DND-41 (cell line): ENCODE measurements at regions not wholly inside any gene's neighbourhood (a gene's known extent, or its start where the extent isn't known, plus 50 kb on each side); places are given as distances from the start of the nearest gene placed in this dataset.

Experiments
- ATAC-seq: fragments of 200-7000 bp; cut with Tn5 transposase; 3 replicates; pipeline ENCODE4 v1.9.1; 2021; ENCODE audit warnings: low read depth; ENCODE audit not compliant: insufficient read depth
- DNase-seq: peaks from one replicate; pipeline ENCODE4 v3.0.0-alpha.2; 2020
- H2AFZ ChIP-seq: 2 replicates; pipeline ENCODE4 v1.6.0; 2012; ENCODE audit warnings: low read depth, low read length
- H3K27ac ChIP-seq: 2 replicates; pipeline ENCODE4 v1.5.1; 2012; ENCODE audit warnings: low read length, inconsistent platforms
- H3K27me3 ChIP-seq: fragments of 200-600 bp; sonication (generic); 2 replicates; pipeline ENCODE4 v1.6.0; 2012; ENCODE audit warnings: low read length, mild to moderate bottlenecking, inconsistent platforms; ENCODE audit not compliant: insufficient read depth, poor library complexity
- H3K36me3 ChIP-seq: 2 replicates; pipeline ENCODE4 v1.5.1; 2012; ENCODE audit warnings: low read length, inconsistent platforms; ENCODE audit not compliant: insufficient read depth
- H3K4me1 ChIP-seq: 2 replicates; pipeline ENCODE4 v1.5.1; 2012; ENCODE audit warnings: mild to moderate bottlenecking, low read length; ENCODE audit not compliant: insufficient read depth
- H3K4me2 ChIP-seq: 2 replicates; pipeline ENCODE4 v1.6.0; 2012; ENCODE audit warnings: mild to moderate bottlenecking, moderate library complexity, low read length, inconsistent platforms; ENCODE audit not compliant: insufficient read depth
- H3K4me3 ChIP-seq, 2 experiments: fragments of 200-600 bp in 1 of 2; shearing (Covaris generic) in 1 of 2; 2 replicates each; pipeline ENCODE4 v1.5.1; 2012 to 2016; ENCODE audit warnings: inconsistent platforms in 2 of 2, low read length in 2 of 2, mild to moderate bottlenecking in 2 of 2, low read depth in 1 of 2, moderate library complexity in 1 of 2
- H3K79me2 ChIP-seq: 2 replicates; pipeline ENCODE4 v1.6.0; 2012; ENCODE audit warnings: low read length, inconsistent platforms; ENCODE audit not compliant: insufficient read depth
- H3K9ac ChIP-seq: 2 replicates; pipeline ENCODE4 v1.6.0; 2012; ENCODE audit warnings: low read depth, mild to moderate bottlenecking, inconsistent platforms, low read length, moderate library complexity
- H3K9me3 ChIP-seq: 2 replicates; pipeline ENCODE4 v1.5.1; 2012; ENCODE audit warnings: low read length, moderate library complexity, mild to moderate bottlenecking, inconsistent platforms; ENCODE audit not compliant: insufficient read depth, severe bottlenecking
- H4K20me1 ChIP-seq: 2 replicates; pipeline ENCODE4 v1.6.0; 2012; ENCODE audit warnings: low read length; ENCODE audit not compliant: insufficient read depth
- EZH2 ChIP-seq: IDR thresholded peaks from 3 replicates; pipeline ENCODE4 v1.6.1; 2012; ENCODE audit warnings: borderline replicate concordance, low read depth, mild to moderate bottlenecking, moderate library complexity, low read length, inconsistent platforms; ENCODE audit not compliant: severe bottlenecking
- TF ChIP-seq, protein P1 (sequence below): IDR thresholded peaks from 2 replicates; pipeline ENCODE4 v1.5.1; 2012; ENCODE audit warnings: borderline replicate concordance, low read length, moderate library complexity, mild to moderate bottlenecking; ENCODE audit not compliant: poor library complexity, severe bottlenecking; ENCODE audit errors: extremely low read depth

DNA sequence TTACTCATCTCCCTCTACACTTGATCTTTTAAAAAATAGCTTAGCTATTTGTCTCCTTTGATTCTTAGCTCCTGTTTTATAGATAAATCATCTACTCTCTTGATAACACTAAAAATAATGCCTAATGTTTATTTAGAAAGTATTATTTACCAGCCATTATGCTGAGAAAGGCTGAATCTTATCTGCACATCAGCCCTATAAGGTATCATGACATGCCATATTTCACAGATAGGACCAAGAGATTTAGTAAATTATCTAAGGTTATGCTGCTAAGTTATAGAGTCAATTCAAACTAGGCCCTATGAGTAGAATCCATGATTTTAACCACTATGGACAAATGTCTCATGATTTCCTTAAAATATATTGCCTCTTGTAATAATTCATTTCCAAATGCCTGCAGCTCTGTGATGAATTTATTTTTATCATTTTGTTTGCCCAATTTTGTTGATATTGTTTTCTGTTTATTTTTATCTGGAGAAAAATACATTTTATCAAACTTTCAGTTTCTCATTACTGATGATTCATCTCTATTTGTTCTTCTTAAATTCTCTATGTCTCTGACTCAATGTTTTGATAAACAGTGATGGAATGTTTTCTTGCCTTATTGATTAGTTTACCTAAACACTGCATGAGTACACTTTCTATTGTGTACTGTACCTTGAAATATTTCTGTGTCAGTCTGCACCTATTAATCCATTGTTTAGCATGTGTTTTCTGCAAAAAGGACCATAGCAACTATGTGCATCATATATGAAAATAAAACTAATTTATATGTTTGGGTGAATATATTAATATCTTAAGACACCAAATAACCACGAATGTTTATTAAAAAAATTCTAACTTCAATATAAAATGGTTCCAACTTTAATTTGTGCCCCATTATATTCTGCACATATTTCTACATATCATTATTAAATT lies 300.8 kb downstream of the CDH9 start:
- Histone ChIP-seq H4K20me1 (no peaks in the 10 kb centered on the region), H3K4me3 (no peak overlapping the region), H3K4me1 (no peaks in the 10 kb centered on the region), H3K27me3 (no peaks in the 10 kb centered on the region), H2AFZ (no peak overlapping the region), H3K36me3 (no peaks in the 10 kb centered on the region), H3K9ac (no peak overlapping the region), H3K27ac (no peak overlapping the region), H3K79me2 (no peaks in the 10 kb centered on the region), H3K9me3 (no peaks in the 10 kb centered on the region), H3K4me2 (no peak overlapping the region)
- ATAC-seq (no peak), DNase-seq (no peak)
- no peak for TF ChIP-seq EZH2
- TF ChIP-seq, protein P1, sequence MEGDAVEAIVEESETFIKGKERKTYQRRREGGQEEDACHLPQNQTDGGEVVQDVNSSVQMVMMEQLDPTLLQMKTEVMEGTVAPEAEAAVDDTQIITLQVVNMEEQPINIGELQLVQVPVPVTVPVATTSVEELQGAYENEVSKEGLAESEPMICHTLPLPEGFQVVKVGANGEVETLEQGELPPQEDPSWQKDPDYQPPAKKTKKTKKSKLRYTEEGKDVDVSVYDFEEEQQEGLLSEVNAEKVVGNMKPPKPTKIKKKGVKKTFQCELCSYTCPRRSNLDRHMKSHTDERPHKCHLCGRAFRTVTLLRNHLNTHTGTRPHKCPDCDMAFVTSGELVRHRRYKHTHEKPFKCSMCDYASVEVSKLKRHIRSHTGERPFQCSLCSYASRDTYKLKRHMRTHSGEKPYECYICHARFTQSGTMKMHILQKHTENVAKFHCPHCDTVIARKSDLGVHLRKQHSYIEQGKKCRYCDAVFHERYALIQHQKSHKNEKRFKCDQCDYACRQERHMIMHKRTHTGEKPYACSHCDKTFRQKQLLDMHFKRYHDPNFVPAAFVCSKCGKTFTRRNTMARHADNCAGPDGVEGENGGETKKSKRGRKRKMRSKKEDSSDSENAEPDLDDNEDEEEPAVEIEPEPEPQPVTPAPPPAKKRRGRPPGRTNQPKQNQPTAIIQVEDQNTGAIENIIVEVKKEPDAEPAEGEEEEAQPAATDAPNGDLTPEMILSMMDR = no peak

DNA sequence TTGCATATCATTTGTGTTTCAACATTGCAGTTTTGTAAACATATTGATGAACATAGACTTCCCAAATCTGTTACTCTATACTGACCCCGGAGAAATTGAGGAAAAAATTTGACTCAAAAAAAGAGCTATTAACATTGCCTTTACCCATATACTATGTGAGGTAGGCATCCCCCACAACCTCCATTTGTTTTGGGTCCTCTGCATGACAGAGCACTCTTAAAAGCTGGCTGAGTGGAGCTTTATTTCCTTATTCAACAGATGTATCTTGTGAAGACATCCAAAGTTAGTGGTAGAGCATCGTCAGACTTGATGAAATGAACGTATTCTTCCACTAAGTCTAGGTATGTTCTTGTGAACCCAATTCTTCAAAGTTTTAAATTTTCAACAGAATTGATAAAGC lies 310.5 kb downstream of the CDH9 start:
- Histone ChIP-seq H2AFZ (no peak overlapping the region), H3K27ac (no peak overlapping the region), H3K27me3 (no peaks in the 10 kb centered on the region), H3K9me3 (no peaks in the 10 kb centered on the region), H3K4me1 (no peaks in the 10 kb centered on the region), H4K20me1 (no peaks in the 10 kb centered on the region), H3K9ac (no peak overlapping the region), H3K4me2 (no peak overlapping the region), H3K36me3 (no peaks in the 10 kb centered on the region), H3K79me2 (no peaks in the 10 kb centered on the region), H3K4me3 (no peak overlapping the region)
- TF ChIP-seq, protein P1 = no peak
- TF ChIP-seq EZH2 = no peak
- ATAC-seq (no peak), DNase-seq (no peak)

DNA sequence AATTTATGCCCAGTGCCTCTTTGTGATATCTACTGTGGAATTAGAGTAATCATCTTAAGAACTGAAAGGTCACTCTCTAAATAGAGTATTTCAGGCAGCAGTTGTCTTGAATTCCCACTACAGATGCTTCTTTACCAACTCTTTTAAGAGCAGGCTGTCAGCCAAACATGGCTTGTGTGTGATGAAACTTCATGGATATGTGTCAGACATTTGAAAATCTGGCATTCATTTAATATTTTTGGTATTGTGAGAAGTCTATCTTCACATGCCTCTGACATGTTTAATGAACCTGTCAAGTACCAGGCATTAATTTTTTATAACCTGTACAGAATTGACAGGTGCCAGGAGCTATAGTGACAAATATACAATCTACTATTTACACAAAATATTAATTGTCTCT lies 318.6 kb downstream of the CDH9 start:
- H3K4me1 ChIP-seq = no peaks in the 10 kb centered on the region
- H4K20me1 ChIP-seq = no peaks in the 10 kb centered on the region
- no peak overlapping the region for H3K27ac ChIP-seq
- no peak overlapping the region for H3K4me2 ChIP-seq
- H3K4me3 ChIP-seq = no peak overlapping the region
- TF ChIP-seq, protein P1 = no peak
- H3K9me3 ChIP-seq = no peaks in the 10 kb centered on the region
- DNase-seq (no peak), ATAC-seq (no peak)
- H3K36me3 ChIP-seq = no peaks in the 10 kb centered on the region
- no peak overlapping the region for H2AFZ ChIP-seq
- H3K79me2 ChIP-seq = no peaks in the 10 kb centered on the region
- H3K27me3 ChIP-seq = no peaks in the 10 kb centered on the region
- H3K9ac ChIP-seq = no peak overlapping the region
